PFSK-1 (cell line): ENCODE measurements at regions not wholly inside any gene's neighbourhood (a gene's known extent, or its start where the extent isn't known, plus 50 kb on each side); places are given as distances from the start of the nearest gene placed in this dataset.

Experiments used
- FOXP2 ChIP-seq: optimal IDR thresholded peaks from 2 replicates; pipeline ENCODE3; 2011; ENCODE audit warnings: borderline replicate concordance, control low read depth, inconsistent platforms; ENCODE audit not compliant: insufficient read depth; ENCODE audit errors: extremely low read length, extremely low read depth
- POLR2AphosphoS5 ChIP-seq: IDR thresholded peaks from 2 replicates; pipeline ENCODE4 v1.6.1; 2012; ENCODE audit warnings: low read depth, mild to moderate bottlenecking, control low read depth, low read length, moderate library complexity
- REST ChIP-seq, 2 experiments: IDR thresholded peaks; 2 replicates each; pipeline versions ENCODE4 v1.6.1 to v1.8.0; 2011 to 2012; ENCODE audit warnings: low read depth in 2 of 2, low read length in 2 of 2, control low read depth in 1 of 2, inconsistent platforms in 1 of 2, mild to moderate bottlenecking in 1 of 2, moderate library complexity in 1 of 2; ENCODE audit not compliant: insufficient read depth in 1 of 2
- SIN3A ChIP-seq: IDR thresholded peaks from 2 replicates; pipeline ENCODE4 v1.6.1; 2012; ENCODE audit warnings: mild to moderate bottlenecking, low read length, moderate library complexity, borderline replicate concordance; ENCODE audit not compliant: insufficient read depth
- TAF1 ChIP-seq: IDR thresholded peaks from 2 replicates; pipeline ENCODE4 v1.6.1; 2012; ENCODE audit warnings: low read length, control low read depth, borderline replicate concordance; ENCODE audit not compliant: insufficient read depth

- TF ChIP-seq REST (IDR thresholded peaks at IDR 0.05; ENCODE audit: insufficient read depth in 1 of 2, low read depth in 2 of 2, low read length in 2 of 2) (no peak), FOXP2 (no peak), SIN3A (no peak), POLR2AphosphoS5 (no peak), TAF1 (no peak)
Observed at GRCh38 chr2:65507102-65508069, 75.0 kb upstream of the SPRED2 start.

GRCh38 chr2:65504814-65505697 lies 72.7 kb upstream of the SPRED2 start:
- no peak for TF ChIP-seq TAF1
- no peak for TF ChIP-seq REST (IDR thresholded peaks at IDR 0.05; ENCODE audit: insufficient read depth in 1 of 2, low read depth in 2 of 2, low read length in 2 of 2)
- no peak for TF ChIP-seq POLR2AphosphoS5
- no peak for TF ChIP-seq SIN3A
- no peak for TF ChIP-seq FOXP2

- TF ChIP-seq FOXP2 (no peak), TAF1 (no peak), SIN3A (no peak), REST (IDR thresholded peaks at IDR 0.05; ENCODE audit: insufficient read depth in 1 of 2, low read depth in 2 of 2, low read length in 2 of 2) (no peak), POLR2AphosphoS5 (no peak)
Observed at GRCh38 chr2:65504201-65504600, 71.8 kb upstream of the SPRED2 start.

GRCh38 chr2:65503746-65504145 lies 71.3 kb upstream of the SPRED2 start:
- TF ChIP-seq SIN3A (no peak), TAF1 (no peak)

GRCh38 chr2:65501836-65502235 lies 69.4 kb upstream of the SPRED2 start:
- TF ChIP-seq FOXP2 (no peak), REST (IDR thresholded peaks at IDR 0.05; ENCODE audit: insufficient read depth in 1 of 2, low read depth in 2 of 2, low read length in 2 of 2) (no peak), SIN3A (no peak), POLR2AphosphoS5 (no peak)
